Stomach (tissue), 8 donors: ENCODE measurements at regions not wholly inside any gene's neighbourhood (a gene's known extent, or its start where the extent isn't known, plus 50 kb on each side); places are given as distances from the start of the nearest gene placed in this dataset.

Source experiments
- DNase-seq, 2 donors: peaks; one replicate each; pipeline versions ENCODE4 v3.0.0 to v3.0.0-alpha.2; 2013 to 2019
- H3K27ac ChIP-seq, 5 donors: fragments of 200-600 bp in 4 of 5; sonication (generic) in 4 of 5; one replicate each; pipeline ENCODE4 v1.5.1; 2013 to 2019; ENCODE audit warnings: mild to moderate bottlenecking in 1 of 5, moderate library complexity in 1 of 5
- H3K27me3 ChIP-seq, 3 donors: fragments of 200-600 bp; sonication (generic); one replicate each; pipeline ENCODE4 v1.5.1; 2017 to 2019; ENCODE audit warnings: mixed run types in 1 of 3
- H3K36me3 ChIP-seq, 4 donors: fragments of 200-600 bp; sonication (generic); 1 replicate in 3 of 4; 2 replicates in 1 of 4; pipeline ENCODE4 v1.5.1; 2016 to 2019
- H3K4me1 ChIP-seq, 4 donors: fragments of 200-600 bp; sonication (generic); one replicate each; pipeline ENCODE4 v1.5.1; 2016 to 2019
- H3K4me3 ChIP-seq, 4 donors: fragments of 200-600 bp; sonication (generic) in 3 of 4; one replicate each; pipeline ENCODE4 v1.5.1; 2016 to 2019; ENCODE audit warnings: mild to moderate bottlenecking in 1 of 4
- H3K9me3 ChIP-seq, 4 donors: fragments of 200-600 bp; sonication (generic); one replicate each; pipeline ENCODE4 v1.5.1; 2016 to 2019
- EP300 ChIP-seq: sonication (generic); formaldehyde crosslinking; IDR thresholded peaks from one replicate; pipeline ENCODE4 v1.6.1; 2017; ENCODE audit warnings: antibody characterized with exemption
- POLR2A ChIP-seq, 4 donors: fragments of 450-650 bp; IDR thresholded peaks; one replicate each; pipeline ENCODE4 v1.6.1; 2016; ENCODE audit warnings: antibody characterized with exemption in 4 of 4, control low read depth in 2 of 4, mild to moderate bottlenecking in 1 of 4, moderate library complexity in 1 of 4
- POLR2AphosphoS5 ChIP-seq, 3 donors: sonication (generic); formaldehyde crosslinking; IDR thresholded peaks; one replicate each; pipeline ENCODE4 v1.6.1; 2016; ENCODE audit warnings: antibody characterized with exemption in 3 of 3
- WGBS, 5 donors: extraction: QIAGEN DNeasy Blood & Tissue Kit in 3 of 5; methylation state at CpG; one replicate each; pipeline versions ENCODE4 v1.1.5 to v1.1.7; 2013 to 2018; 5-methylcytosine and 5-hydroxymethylcytosine counted together
- intact Hi-C: fragments of 100-400 bp; cut with DNase I; formaldehyde crosslinking; loops from one replicate; pipeline ENCODE4 v1.15.1; 2023; ENCODE audit warnings: low total_unique reads
- TF ChIP-seq, protein P1 (sequence below), 7 experiments: fragments of 450-650 bp in 4 of 7; fragments of 200-600 bp in 3 of 7; sonication (generic) in 3 of 7; IDR thresholded peaks; one replicate each; pipeline ENCODE4 v1.5.1; 2016 to 2019; ENCODE audit warnings: antibody characterized with exemption in 7 of 7, control low read depth in 2 of 7, mild to moderate bottlenecking in 1 of 7
- donor health status: healthy with polysubstance abuse.
- donor health status: Bipolar disorder and iron deficiency.
- donor health status: healthy.

DNA sequence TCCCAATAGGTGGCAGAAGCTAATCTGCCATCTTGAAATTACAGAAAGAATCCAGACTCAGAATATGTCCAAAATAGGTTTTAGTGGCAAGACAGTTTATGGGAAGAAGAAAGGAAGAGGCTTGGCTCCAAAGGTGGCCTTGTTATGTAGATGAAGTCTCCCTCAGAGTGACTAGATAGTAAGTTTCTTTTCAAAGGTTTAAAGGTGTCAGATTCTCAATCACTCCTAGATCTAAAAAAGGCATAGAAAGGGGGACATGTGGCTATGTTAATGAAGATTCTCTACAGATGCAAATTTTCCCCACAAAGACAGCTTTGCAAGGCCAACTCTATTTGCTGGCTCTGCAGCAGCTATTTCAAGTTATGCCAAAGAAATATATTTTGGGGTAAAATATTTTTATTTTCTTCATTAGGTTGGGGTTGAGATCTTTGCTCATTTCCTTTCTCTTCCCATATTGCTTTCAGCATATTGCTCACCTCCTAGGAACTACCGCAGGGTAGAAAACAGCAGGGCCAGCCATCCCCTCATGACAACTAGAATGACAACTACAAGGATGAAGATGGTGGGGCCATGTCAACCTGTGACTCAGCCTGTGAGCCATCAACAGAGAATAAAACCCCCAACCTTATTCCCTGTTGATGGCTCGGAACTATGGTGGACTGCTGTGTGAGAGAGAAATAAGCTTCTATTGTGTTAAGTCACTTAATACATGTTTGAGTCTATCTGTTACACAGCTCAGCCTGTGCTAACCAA is 274.0 kb upstream of the GALNT17 start:
- no peak for DNase-seq
- H3K27me3 ChIP-seq = no peaks in the 10 kb centered on the region
- no peak overlapping the region for H3K27ac ChIP-seq
- H3K9me3 ChIP-seq = peaks cover 0 to 18% (median 11%) of the 10 kb centered on the region in 4 donors
- intact Hi-C loops = loop anchor here (5.0 kb wide), 1 partner anchor 874 kb away; no protein-coding TSS in a partner anchor
- H3K4me3 ChIP-seq = no peak overlapping the region
- WGBS, 5 donors = 80 to 95% (median 83%) methylated on average over 2 of the region's 2 CpGs
- TF ChIP-seq POLR2AphosphoS5 (IDR thresholded peaks at IDR 0.05) (no peak), EP300 (no peak), POLR2A (IDR thresholded peaks at IDR 0.05) (no peak)
- TF ChIP-seq, protein P1, sequence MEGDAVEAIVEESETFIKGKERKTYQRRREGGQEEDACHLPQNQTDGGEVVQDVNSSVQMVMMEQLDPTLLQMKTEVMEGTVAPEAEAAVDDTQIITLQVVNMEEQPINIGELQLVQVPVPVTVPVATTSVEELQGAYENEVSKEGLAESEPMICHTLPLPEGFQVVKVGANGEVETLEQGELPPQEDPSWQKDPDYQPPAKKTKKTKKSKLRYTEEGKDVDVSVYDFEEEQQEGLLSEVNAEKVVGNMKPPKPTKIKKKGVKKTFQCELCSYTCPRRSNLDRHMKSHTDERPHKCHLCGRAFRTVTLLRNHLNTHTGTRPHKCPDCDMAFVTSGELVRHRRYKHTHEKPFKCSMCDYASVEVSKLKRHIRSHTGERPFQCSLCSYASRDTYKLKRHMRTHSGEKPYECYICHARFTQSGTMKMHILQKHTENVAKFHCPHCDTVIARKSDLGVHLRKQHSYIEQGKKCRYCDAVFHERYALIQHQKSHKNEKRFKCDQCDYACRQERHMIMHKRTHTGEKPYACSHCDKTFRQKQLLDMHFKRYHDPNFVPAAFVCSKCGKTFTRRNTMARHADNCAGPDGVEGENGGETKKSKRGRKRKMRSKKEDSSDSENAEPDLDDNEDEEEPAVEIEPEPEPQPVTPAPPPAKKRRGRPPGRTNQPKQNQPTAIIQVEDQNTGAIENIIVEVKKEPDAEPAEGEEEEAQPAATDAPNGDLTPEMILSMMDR (IDR thresholded peaks at IDR 0.05) = no peak
- no peaks in the 10 kb centered on the region for H3K36me3 ChIP-seq
- no peaks in the 10 kb centered on the region for H3K4me1 ChIP-seq

DNA sequence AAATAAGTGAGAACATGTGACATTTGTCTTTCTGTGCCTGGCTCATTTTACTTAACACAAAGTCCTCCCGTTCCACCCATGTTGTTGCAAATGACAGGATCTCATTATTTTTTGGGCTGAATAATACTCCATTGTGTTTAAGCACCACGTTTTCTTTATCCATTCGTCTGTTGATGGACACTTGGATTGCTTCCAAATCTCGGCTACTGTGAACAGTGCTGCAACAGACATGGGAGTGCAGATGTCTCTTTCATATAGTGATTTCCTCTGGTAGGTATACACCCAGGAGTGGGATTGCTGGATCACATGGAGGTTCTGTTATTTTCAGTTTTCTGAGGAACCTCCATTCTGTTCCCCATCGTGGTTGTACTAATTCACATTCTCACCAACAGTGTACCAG is 264.4 kb upstream of the GALNT17 start:
- Histone ChIP-seq H3K27me3 (peaks cover 0 to 5% (median 0%) of the 10 kb centered on the region in 3 donors), H3K4me1 (no peaks in the 10 kb centered on the region), H3K27ac (no peak overlapping the region), H3K36me3 (no peaks in the 10 kb centered on the region), H3K9me3 (peaks cover 0 to 13% (median 13%) of the 10 kb centered on the region in 4 donors), H3K4me3 (no peak overlapping the region)
- DNase-seq = no peak
- WGBS, 5 donors = 45 to 48% (median 46%) methylated on average over 5 of the region's 5 CpGs
- intact Hi-C loops = no loop called here
- TF ChIP-seq EP300 (no peak), POLR2AphosphoS5 (IDR thresholded peaks at IDR 0.05) (no peak), POLR2A (IDR thresholded peaks at IDR 0.05) (no peak)
- TF ChIP-seq, protein P1 (IDR thresholded peaks at IDR 0.05) = no peak

DNA sequence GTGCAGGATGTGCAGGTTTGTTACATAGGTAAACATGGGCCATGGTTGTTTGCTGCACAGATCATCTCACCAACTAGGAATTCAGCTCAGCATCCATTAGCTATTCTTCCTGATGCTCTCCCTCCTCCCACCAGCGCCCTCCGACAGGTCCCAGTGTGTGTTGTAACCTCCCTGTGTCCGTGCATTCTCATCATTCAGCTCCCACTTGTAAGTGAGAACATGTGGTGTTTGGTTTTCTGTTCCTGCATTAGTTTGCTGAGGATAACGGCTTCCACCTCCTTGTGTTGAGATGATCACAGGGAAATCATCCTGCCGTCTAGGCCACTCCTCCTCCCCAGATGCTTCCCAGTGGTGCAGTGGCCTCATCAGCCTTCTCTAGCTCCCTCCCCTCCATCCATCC is 261.6 kb upstream of the GALNT17 start:
- no peak for DNase-seq
- 56 to 61% (median 59%) methylated on average over 5 of the region's 5 CpGs for WGBS, 5 donors
- H3K4me3 ChIP-seq = no peak overlapping the region
- H3K27me3 ChIP-seq = peaks cover 0 to 5% (median 0%) of the 10 kb centered on the region in 3 donors
- no peak overlapping the region for H3K27ac ChIP-seq
- intact Hi-C loops = no loop called here
- peaks cover 0 to 12% (median 8%) of the 10 kb centered on the region in 4 donors for H3K9me3 ChIP-seq
- no peaks in the 10 kb centered on the region for H3K36me3 ChIP-seq
- TF ChIP-seq POLR2A (IDR thresholded peaks at IDR 0.05) (no peak), POLR2AphosphoS5 (IDR thresholded peaks at IDR 0.05) (no peak), EP300 (no peak)
- TF ChIP-seq, protein P1 (IDR thresholded peaks at IDR 0.05) = no peak
- H3K4me1 ChIP-seq = no peaks in the 10 kb centered on the region

DNA sequence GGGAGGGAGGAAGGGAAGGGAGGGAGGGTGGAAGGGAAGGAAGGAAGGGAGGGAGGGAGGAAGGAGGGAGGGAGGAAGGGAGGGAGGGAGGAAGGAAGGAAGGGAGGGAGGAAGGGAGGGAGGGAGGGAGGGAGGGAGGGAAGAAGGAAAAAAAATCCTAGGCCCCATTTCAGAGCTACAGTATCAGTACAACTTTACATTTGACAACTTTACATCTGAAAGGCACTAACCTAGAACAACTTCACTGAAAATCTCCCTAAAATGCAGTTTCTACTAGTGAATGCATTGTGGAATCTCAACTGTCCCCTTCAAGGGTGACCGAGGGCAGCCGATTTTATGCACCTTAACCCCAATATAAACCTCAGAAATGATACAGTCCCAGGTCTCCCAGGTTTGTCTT is 259.8 kb upstream of the GALNT17 start:
- WGBS, 5 donors = 39 to 45% (median 44%) methylated on average over 2 of the region's 2 CpGs
- no peak for DNase-seq
- H3K4me1 ChIP-seq = no peaks in the 10 kb centered on the region

More for the DNA sequence above, 259.8 kb upstream of the GALNT17 start:
- no peak overlapping the region for H3K27ac ChIP-seq
- H3K36me3 ChIP-seq = no peaks in the 10 kb centered on the region
- peaks cover 0 to 5% (median 0%) of the 10 kb centered on the region in 3 donors for H3K27me3 ChIP-seq
- intact Hi-C loops = no loop called here
- TF ChIP-seq POLR2A (IDR thresholded peaks at IDR 0.05) = no peak
- no peak for TF ChIP-seq POLR2AphosphoS5 (IDR thresholded peaks at IDR 0.05)
- TF ChIP-seq, protein P1 (IDR thresholded peaks at IDR 0.05) = no peak
- no peak for TF ChIP-seq EP300
- H3K4me3 ChIP-seq = no peak overlapping the region
- peaks cover 0 to 3% (median under 1%) of the 10 kb centered on the region in 4 donors for H3K9me3 ChIP-seq
